HL-60 (cell line): ENCODE measurements at regions not wholly inside any gene's neighbourhood (a gene's known extent, or its start where the extent isn't known, plus 50 kb on each side); places are given as distances from the start of the nearest gene placed in this dataset.

Experiments
- DNase-seq, 2 experiments: peaks; one replicate each; pipeline ENCODE4 v3.0.0-alpha.2; 2010 to 2020; ENCODE audit warnings: low read depth in 1 of 2, low spot score in 1 of 2
- H3K27ac ChIP-seq: fragments of 250-450 bp; sonication (Bioruptor Pico); replicated peaks from 2 replicates; pipeline ENCODE4 v1.5.1; 2020; ENCODE audit warnings: mild to moderate bottlenecking, moderate library complexity
- H3K27me3 ChIP-seq: fragments of 250-450 bp; sonication (Bioruptor Pico); 2 replicates; pipeline ENCODE4 v1.5.1; 2021; ENCODE audit warnings: mild to moderate bottlenecking, moderate library complexity; ENCODE audit not compliant: insufficient read depth, poor library complexity, severe bottlenecking
- H3K4me3 ChIP-seq: replicated peaks from 2 replicates; pipeline ENCODE4 v1.5.1; 2011; ENCODE audit warnings: mild to moderate bottlenecking, control low read depth, low read length; ENCODE audit not compliant: insufficient read depth
- GABPA ChIP-seq: IDR thresholded peaks from 2 replicates; pipeline ENCODE4 v1.6.1; 2012; ENCODE audit warnings: low read depth
- POLR2AphosphoS5 ChIP-seq: IDR thresholded peaks from 2 replicates; pipeline ENCODE4 v1.6.1; 2012; ENCODE audit warnings: low read depth
- SPI1 ChIP-seq: IDR thresholded peaks from 2 replicates; pipeline ENCODE4 v1.6.1; 2012; ENCODE audit warnings: low read depth, mild to moderate bottlenecking, borderline replicate concordance
- TF ChIP-seq, protein P1 (sequence below): IDR thresholded peaks from 2 replicates; pipeline ENCODE4 v1.6.1; 2012; ENCODE audit warnings: low read depth; ENCODE audit not compliant: insufficient replicate concordance
- TF ChIP-seq, protein P2 (sequence below): IDR thresholded peaks from one replicate; pipeline ENCODE4 v1.5.1; 2011; ENCODE audit warnings: low read length, control low read depth, inconsistent platforms; ENCODE audit not compliant: insufficient read depth

DNA sequence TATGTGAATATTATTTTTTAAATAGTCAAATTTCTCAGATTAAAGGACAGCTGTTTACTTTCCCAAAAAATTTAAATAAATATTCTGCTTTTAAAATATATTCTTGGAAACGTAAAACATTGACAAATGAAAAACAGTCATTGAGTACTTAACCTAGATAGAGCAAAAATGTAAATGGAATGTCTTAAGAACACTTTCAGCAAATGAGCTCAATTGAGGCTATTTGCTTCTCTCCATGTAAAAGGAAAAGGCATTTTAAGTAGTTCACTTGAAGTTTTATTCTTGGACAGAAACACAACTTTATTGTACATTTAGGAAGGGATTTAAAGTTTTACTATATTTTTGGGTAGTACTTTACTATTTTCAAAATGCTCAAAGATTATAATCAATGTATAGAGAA is 983.6 kb upstream of the TYRP1 start:
- DNase-seq = no peak
- TF ChIP-seq POLR2AphosphoS5 = no peak
- no peak for TF ChIP-seq SPI1
- TF ChIP-seq GABPA = no peak
- TF ChIP-seq, protein P1, sequence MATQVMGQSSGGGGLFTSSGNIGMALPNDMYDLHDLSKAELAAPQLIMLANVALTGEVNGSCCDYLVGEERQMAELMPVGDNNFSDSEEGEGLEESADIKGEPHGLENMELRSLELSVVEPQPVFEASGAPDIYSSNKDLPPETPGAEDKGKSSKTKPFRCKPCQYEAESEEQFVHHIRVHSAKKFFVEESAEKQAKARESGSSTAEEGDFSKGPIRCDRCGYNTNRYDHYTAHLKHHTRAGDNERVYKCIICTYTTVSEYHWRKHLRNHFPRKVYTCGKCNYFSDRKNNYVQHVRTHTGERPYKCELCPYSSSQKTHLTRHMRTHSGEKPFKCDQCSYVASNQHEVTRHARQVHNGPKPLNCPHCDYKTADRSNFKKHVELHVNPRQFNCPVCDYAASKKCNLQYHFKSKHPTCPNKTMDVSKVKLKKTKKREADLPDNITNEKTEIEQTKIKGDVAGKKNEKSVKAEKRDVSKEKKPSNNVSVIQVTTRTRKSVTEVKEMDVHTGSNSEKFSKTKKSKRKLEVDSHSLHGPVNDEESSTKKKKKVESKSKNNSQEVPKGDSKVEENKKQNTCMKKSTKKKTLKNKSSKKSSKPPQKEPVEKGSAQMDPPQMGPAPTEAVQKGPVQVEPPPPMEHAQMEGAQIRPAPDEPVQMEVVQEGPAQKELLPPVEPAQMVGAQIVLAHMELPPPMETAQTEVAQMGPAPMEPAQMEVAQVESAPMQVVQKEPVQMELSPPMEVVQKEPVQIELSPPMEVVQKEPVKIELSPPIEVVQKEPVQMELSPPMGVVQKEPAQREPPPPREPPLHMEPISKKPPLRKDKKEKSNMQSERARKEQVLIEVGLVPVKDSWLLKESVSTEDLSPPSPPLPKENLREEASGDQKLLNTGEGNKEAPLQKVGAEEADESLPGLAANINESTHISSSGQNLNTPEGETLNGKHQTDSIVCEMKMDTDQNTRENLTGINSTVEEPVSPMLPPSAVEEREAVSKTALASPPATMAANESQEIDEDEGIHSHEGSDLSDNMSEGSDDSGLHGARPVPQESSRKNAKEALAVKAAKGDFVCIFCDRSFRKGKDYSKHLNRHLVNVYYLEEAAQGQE = no peak
- TF ChIP-seq, protein P2, sequence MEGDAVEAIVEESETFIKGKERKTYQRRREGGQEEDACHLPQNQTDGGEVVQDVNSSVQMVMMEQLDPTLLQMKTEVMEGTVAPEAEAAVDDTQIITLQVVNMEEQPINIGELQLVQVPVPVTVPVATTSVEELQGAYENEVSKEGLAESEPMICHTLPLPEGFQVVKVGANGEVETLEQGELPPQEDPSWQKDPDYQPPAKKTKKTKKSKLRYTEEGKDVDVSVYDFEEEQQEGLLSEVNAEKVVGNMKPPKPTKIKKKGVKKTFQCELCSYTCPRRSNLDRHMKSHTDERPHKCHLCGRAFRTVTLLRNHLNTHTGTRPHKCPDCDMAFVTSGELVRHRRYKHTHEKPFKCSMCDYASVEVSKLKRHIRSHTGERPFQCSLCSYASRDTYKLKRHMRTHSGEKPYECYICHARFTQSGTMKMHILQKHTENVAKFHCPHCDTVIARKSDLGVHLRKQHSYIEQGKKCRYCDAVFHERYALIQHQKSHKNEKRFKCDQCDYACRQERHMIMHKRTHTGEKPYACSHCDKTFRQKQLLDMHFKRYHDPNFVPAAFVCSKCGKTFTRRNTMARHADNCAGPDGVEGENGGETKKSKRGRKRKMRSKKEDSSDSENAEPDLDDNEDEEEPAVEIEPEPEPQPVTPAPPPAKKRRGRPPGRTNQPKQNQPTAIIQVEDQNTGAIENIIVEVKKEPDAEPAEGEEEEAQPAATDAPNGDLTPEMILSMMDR = no peak
- no peak overlapping the region for H3K27ac ChIP-seq
- H3K4me3 ChIP-seq = no peak overlapping the region
- H3K27me3 ChIP-seq = no peaks in the 10 kb centered on the region

DNA sequence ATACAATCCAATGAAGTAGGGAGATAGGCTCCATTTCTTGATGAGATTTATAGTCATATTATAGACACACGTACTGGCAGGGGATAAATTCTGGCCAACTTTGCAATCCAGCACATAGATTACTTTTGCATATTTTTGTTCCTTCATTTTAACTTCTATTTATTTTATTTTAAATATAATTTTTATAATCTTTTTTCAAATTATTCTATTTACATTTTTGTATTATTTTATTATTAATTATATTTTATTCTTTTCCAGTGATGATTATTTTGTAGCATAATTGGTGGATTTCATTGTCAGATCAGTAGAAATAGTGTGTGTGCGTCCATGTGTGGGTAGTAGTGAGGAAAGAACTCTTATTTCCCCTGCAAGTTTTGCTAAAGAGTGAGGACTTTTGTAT is 980.1 kb upstream of the TYRP1 start:
- TF ChIP-seq GABPA (no peak), POLR2AphosphoS5 (no peak), SPI1 (no peak)
- TF ChIP-seq, protein P2 = no peak
- TF ChIP-seq, protein P1 = no peak
- no peak overlapping the region for H3K4me3 ChIP-seq
- no peak overlapping the region for H3K27ac ChIP-seq
- no peak for DNase-seq
- no peaks in the 10 kb centered on the region for H3K27me3 ChIP-seq

DNA sequence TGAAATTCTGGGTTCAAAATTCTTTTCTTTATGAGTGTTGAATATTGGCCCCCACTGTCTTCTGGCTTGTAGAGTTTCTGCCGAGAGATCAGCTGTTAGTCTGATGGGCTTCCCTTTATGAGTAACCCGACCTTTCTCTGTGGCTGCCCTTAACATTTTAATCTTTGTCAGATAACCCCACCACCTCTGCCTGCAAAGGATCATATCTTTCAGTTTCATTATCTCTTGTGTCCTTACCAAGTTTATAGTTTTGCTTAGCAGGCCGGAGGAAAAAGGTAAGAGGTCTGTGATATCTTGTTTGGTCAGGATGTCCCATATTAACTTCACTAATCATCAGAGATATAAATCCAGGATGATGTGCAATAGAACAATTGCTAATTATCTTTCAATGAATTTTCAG is 970.2 kb upstream of the TYRP1 start:
- DNase-seq = no peak
- Histone ChIP-seq H3K4me3 (no peak overlapping the region), H3K27me3 (no peaks in the 10 kb centered on the region), H3K27ac (no peak overlapping the region)
- TF ChIP-seq, protein P1 = no peak
- TF ChIP-seq POLR2AphosphoS5 (no peak), SPI1 (no peak), GABPA (no peak)
- TF ChIP-seq, protein P2 = no peak
